ENCODE measurements at regions not wholly inside any gene's neighbourhood (a gene's known extent, or its start where the extent isn't known, plus 50 kb on each side); places are given as distances from the start of the nearest gene placed in this dataset.

GRCh38 chr3:182533394-182533793 lies 259.9 kb upstream of the ATP11B start:
- TF ChIP-seq CTCF (IDR thresholded peaks at IDR 0.05) (no peak), POLR2A (IDR thresholded peaks at IDR 0.05) (no peak)
- H3K27ac ChIP-seq, result no peak overlapping the region
- intact Hi-C loops (cut with DNase I; ENCODE audit: low total_unique reads), result no loop called here
- no peaks in the 10 kb centered on the region for H3K4me1 ChIP-seq
- WGBS, 2 donors, result 73 to 75% methylated on average over 2 of the region's 2 CpGs
- no peaks in the 10 kb centered on the region for H3K27me3 ChIP-seq
- no peaks in the 10 kb centered on the region for H3K9me3 ChIP-seq
- no peak for DNase-seq
- no peaks in the 10 kb centered on the region for H3K36me3 ChIP-seq (ENCODE audit: low read depth, missing control alignments)
- no peak overlapping the region for H3K4me3 ChIP-seq

GRCh38 chr3:182544542-182544941 lies 248.8 kb upstream of the ATP11B start:
- intact Hi-C loops (cut with DNase I; ENCODE audit: low total_unique reads), result no loop called here
- no peaks in the 10 kb centered on the region for H3K9me3 ChIP-seq
- TF ChIP-seq CTCF (IDR thresholded peaks at IDR 0.05) (no peak), POLR2A (IDR thresholded peaks at IDR 0.05) (no peak)
- no peaks in the 10 kb centered on the region for H3K27me3 ChIP-seq
- 54 to 67% methylated on average over 5 of the region's 5 CpGs for WGBS, 2 donors
- no peaks in the 10 kb centered on the region for H3K4me1 ChIP-seq
- H3K36me3 ChIP-seq (ENCODE audit: low read depth, missing control alignments), result no peaks in the 10 kb centered on the region
- H3K4me3 ChIP-seq, result no peak overlapping the region
- no peak overlapping the region for H3K27ac ChIP-seq
- DNase-seq, result no peak

- H3K9me3 ChIP-seq, result no peaks in the 10 kb centered on the region
- H3K36me3 ChIP-seq (ENCODE audit: low read depth, missing control alignments), result no peaks in the 10 kb centered on the region
- TF ChIP-seq POLR2A (IDR thresholded peaks at IDR 0.05), result no peak
- no peak for TF ChIP-seq CTCF (IDR thresholded peaks at IDR 0.05)
- no peaks in the 10 kb centered on the region for H3K4me1 ChIP-seq
- no peak for DNase-seq
- no peak overlapping the region for H3K27ac ChIP-seq
- H3K27me3 ChIP-seq, result no peaks in the 10 kb centered on the region
- WGBS, 2 donors, result 46 to 68% methylated on average over 2 of the region's 2 CpGs
- intact Hi-C loops (cut with DNase I; ENCODE audit: low total_unique reads), result no loop called here
- no peak overlapping the region for H3K4me3 ChIP-seq
Observed at GRCh38 chr3:182562274-182562673, 231.0 kb upstream of the ATP11B start.

GRCh38 chr3:182565916-182566796 lies 227.1 kb upstream of the ATP11B start:
- Histone ChIP-seq H3K36me3 (ENCODE audit: low read depth, missing control alignments) (no peaks in the 10 kb centered on the region), H3K27ac (no peak overlapping the region), H3K27me3 (no peaks in the 10 kb centered on the region), H3K4me3 (no peak overlapping the region), H3K9me3 (no peaks in the 10 kb centered on the region), H3K4me1 (no peaks in the 10 kb centered on the region)
- WGBS, 2 donors, result 79 to 83% methylated on average over 6 of the region's 6 CpGs
- no peak for TF ChIP-seq CTCF (IDR thresholded peaks at IDR 0.05)
- TF ChIP-seq POLR2A (IDR thresholded peaks at IDR 0.05), result no peak
- DNase-seq, result no peak
- intact Hi-C loops (cut with DNase I; ENCODE audit: low total_unique reads), result no loop called here

- intact Hi-C loops (cut with DNase I; ENCODE audit: low total_unique reads), result no loop called here
- no peak overlapping the region for H3K4me3 ChIP-seq
- H3K9me3 ChIP-seq, result no peaks in the 10 kb centered on the region
- no peaks in the 10 kb centered on the region for H3K27me3 ChIP-seq
- TF ChIP-seq CTCF (IDR thresholded peaks at IDR 0.05), result no peak
- no peak overlapping the region for H3K27ac ChIP-seq
- 61 to 63% methylated on average over 1 of the region's 1 CpG for WGBS, 2 donors
- H3K36me3 ChIP-seq (ENCODE audit: low read depth, missing control alignments), result no peaks in the 10 kb centered on the region
- DNase-seq, result no peak
- no peaks in the 10 kb centered on the region for H3K4me1 ChIP-seq
Observed at GRCh38 chr3:182567700-182568099, 225.6 kb upstream of the ATP11B start.

Data from testis (tissue), 2 donors.